TTC549 (cell line): ENCODE measurements at regions not wholly inside any gene's neighbourhood (a gene's known extent, or its start where the extent isn't known, plus 50 kb on each side); places are given as distances from the start of the nearest gene placed in this dataset.
A peak's percentile ranks its signal among the peaks of the same experiment; 100 is the strongest.
"Not testable (repeated sequence)": the region's sequence is repeated elsewhere in the genome, so short reads cannot be mapped to it uniquely, and the experiment has no call there.

Source experiments
- FAIRE-seq: peaks from 2 replicates; lab custom pipeline; 2012; peaks lifted over from hg19 to GRCh38; lab: Jason Lieb, UNC

DNA sequence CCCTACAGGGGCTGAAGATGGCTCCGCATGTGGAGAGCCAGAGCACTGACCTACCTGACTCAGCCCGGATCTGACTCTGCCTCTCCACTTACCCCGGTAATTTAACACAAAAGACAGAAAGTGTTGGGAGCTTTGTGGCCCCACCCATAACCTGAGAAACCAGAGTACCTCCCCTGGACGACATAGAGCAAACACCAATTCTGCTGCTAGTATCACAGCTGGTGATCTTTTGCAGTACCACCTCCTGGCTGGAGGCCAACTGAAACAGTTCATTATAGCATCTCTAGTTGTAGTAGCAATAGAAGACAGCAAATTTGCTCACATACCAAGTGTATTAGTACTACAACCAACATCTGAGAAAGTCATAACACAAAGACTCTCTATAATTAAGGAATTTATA, 443.9 kb downstream of the KLHL4 start:
- no peak for FAIRE-seq

DNA sequence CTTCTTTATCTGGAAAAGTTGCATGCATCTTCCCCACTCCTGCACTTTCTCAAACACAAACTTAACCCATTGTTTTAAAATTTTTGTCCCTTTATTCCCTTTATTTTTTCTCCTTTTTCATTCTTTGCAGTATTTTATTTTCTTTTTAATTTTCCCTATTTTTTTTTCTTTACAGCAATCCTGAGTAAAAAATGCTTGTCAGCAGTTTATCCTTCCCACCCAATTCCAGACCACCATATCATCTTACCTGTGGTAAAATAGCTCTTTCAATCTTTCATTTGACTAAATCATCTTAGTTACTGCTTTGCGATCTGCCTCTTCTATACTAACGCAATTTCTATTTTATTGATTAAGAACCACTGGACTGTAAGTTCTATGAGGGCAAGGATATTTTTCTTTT, 450.5 kb downstream of the KLHL4 start:
- no peak for FAIRE-seq

DNA sequence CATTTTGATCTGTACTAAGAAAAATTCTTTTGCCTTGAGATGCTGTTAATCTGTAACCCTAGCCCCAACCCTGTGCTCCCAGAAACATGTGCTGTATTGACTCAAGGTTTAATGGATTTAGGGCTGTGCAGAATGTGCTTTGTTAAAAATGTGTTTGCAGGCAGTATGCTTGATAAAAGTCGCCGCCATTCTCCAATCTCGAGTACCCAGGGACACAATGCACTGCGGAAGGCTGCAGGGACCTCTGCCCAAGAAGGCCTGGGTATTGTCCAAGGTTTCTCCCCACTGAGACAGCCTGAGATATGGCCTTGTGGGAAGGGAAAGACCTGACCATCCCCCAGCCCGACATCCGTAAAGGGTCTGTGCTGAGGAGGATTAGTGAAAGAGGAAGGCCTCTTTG, 454.5 kb downstream of the KLHL4 start:
- not testable (repeated sequence) for FAIRE-seq

DNA sequence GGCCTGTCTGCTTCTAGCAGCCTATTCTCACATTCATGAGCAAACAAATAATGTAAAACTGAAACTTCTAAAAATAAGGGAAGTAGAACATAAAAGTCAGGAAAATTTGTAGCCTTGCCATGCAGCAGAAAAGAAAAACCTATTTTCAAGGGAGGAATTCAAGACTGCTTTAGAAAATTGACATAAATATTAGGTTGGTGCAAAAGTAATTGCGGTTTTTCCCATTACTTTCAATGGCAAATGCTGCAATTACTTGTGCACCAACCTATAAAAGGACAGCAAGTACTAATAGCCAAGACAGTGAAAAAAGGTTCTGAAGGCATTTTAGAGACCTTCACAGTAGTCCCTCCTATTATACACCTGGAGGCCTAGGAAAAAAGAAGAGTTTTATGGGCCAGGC, 457.8 kb downstream of the KLHL4 start:
- no peak for FAIRE-seq

DNA sequence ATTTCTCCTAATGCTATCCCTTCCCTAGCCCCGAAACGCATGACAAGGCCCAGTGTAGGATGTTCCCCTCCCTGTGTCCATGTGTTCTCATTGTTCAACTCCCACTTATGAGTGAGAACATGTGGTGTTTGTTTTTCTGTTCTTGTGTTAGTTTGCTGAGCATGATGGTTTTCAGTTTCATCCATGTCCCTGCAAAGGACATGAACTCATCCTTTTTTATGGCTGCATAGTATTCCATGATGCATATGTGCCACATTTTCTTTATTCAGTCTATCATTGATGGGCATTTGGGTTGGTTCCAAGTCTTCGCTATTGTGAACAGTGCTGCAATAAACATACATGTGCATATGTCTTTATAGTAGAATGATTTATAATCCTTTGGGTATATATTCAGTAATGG, 490.3 kb downstream of the KLHL4 start:
- not testable (repeated sequence) for FAIRE-seq

DNA sequence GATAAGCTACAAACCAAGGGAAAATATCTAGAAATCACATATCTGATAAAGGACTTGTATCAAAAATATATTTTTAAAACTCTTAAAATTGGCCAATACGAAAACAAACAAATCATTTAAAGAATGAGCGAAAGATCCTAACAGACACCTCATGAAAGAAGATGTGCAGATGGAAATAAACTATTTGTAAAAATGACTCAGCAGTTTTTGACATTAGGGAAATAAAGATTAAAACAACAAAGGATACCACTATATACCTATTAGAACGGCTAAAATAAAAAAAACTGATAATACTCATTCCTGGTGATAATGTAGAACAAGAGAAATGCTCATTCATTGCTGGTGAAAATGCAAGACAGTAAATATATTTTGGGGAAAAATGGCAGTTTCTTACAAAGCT, 506.4 kb downstream of the KLHL4 start:
- no peak for FAIRE-seq

DNA sequence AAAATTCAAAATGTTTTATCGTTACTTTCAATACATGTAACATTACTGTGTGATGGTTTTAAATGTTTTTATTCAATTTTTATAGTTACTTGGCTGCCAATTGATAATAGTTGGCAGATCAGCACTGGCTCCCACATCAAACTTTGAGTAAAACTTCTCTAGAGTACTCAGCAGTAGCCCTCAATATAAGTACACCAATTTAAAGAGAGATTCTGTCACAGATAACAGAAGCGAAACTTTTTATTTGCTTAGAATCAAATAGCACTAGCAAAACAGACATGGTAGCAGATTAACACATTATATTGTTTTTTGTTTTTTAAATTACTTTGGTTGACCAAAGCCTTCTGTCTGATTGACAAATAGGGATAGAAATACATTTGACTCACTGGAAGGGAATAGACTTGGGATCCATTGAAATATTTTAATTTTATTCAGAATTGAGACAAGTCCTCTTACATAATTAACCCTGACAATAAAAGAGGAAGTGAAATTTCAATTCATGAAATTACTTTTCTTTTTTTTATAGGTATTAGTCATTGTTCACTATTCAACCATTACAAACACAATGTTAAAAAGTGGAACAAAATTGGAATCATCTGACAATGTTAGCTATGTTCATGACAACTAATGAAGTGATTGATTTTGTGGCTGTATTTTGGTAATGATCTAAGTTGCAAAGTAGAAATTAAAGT, 554.9 kb downstream of the KLHL4 start:
- no peak for FAIRE-seq

DNA sequence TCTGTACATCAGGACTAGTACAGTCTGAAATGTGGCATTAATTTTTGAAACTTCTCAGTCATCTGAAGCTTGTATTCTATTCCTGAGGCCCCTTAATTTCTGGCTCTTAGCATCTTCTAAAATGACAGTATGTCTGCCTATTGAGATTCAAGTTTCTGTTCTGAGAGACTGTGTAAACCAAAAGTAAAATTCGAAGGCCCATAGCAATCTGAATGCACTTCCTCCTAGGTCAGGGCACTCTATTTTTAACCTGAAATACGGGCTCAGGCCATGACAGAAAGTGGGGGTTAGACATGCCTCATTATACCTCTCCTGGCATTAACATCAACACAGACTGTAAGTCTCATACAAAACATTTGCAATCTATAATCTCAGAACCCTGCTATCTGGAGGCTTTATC, 584.4 kb downstream of the KLHL4 start:
- FAIRE-seq, result no peak

DNA sequence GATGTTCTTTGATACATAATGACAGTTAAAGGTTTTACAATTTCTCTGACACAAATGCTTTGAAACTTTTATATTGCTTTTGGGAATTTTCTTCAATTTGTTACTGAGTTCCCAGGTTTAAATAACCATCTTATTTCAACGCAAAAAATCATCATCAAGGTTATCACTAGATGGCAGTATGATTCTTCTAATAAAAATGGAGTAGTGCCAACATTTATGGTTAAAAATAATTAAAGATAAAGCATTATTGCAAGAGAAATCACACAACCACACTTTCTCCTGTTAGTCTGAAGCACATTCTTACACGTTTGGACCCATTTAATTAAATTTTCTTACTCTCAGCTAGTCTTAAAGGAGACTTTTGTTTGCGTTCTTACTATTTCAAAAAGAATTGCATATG, 611.3 kb upstream of the CPXCR1 start:
- peak; percentile 71 for FAIRE-seq

DNA sequence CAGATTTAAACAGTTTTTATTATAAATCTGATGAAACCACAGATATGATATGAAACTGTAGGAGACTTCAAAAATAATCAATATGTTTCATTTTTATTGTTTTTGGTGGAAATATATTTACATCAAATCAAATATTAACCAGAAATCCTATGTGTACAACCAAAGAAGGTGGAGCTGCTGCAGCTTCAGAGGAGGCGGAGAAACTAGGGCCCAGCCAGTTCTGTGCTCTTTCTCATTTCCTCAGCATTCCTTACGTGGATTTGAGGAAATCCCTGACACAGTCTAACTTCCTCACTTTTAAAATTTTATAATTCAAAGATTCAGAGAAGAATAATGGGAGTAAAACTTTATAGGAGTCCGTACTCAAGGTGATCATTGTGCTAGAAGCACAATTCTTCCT, 610.7 kb upstream of the CPXCR1 start:
- no peak for FAIRE-seq

DNA sequence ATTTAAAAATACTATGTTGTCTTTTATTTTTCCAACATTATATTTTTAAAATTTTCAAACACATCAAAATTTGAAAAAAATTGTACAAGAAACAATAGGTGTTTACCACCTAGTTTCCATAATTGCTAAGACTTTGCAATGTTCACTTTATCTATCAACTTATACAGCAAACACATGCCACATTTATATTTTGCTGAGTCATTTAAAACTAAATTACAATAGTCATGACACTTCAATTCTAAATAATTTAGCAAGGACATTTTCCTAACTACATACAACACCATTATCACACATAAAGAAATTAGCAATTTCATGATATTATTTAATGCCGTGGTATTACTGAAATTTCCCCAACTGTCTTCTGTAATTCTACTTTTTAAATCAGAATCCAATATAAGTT, 600.4 kb upstream of the CPXCR1 start:
- FAIRE-seq, result no peak

DNA sequence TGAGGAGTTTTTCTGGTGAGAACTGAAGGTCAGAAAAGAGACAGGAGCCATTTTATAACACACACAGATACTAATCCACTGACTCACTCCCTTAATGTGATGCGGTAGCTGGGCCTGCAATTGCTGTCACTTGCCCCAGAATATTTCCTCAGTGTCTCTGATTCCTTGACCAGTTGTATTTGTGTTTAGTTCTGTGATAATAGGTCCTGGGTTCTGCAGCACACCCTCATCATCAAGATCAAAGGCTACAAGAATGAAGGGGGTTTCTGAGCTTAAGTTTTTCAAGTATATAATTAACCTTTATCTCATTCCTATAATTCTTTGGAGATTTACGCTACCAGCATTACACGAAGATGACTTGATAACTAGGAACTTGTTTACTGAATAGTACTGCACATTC, 576.5 kb upstream of the CPXCR1 start:
- no peak for FAIRE-seq

DNA sequence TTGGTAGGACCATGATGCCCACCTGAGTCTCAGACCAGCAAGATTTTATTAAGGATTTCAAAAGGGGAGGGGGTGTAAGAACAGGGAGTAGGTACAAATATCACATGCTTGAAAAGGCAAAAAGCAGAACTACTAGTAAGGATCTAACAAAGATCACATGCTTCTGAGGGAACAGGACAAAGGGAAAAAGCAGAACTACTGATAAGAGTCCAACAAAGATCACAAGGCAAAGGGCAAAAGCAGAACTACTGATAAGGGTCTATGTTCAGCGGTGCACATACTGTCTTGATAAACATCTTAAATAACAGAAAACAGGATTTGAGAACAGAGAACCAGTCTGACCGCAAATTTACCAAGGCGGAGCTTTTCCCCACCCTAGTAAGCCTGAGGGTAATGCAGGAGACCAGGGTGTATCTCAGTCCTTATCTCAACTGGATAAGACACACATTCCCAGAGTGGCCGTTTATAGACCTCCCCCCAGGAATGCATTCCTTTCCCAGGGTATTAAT, 573.0 kb upstream of the CPXCR1 start:
- not testable (repeated sequence) for FAIRE-seq

DNA sequence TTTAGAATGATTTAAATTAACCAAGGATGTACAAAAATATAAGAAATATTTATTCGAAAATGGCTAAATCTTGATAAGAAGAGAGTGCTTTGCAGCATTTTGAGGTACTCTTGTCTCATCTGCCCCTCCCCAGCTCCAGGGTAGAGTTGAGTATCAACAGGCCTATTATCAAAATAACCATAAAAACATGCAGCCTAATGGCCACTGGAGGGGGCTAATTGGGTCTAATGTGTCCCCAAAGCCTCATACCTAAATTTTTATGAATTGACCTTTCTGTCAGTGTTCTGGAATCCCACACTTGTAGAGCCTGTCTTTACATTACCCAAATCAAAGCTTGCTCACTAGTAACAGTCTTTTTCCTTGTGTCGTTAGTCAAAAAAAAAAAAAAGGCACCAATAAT, 544.9 kb upstream of the CPXCR1 start:
- FAIRE-seq, result no peak

DNA sequence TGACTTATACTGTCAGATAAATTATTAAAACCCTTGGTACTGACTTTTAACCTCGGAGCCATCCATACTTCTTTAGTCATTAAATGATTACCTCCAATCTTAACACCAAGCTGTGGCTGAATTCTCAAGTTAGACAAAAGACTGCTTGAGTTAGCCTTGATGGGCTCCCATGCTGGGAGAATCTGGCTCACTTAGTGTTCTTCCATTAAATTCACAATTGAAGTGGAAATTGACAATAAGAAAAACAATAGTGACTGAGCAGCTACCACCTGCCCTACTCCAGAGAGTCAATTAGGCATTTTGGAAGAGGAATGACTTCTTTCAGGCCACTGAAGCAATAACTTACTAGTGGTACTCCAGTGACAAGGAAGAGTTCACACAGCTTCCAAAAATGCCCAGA, 503.0 kb upstream of the CPXCR1 start:
- no peak for FAIRE-seq

DNA sequence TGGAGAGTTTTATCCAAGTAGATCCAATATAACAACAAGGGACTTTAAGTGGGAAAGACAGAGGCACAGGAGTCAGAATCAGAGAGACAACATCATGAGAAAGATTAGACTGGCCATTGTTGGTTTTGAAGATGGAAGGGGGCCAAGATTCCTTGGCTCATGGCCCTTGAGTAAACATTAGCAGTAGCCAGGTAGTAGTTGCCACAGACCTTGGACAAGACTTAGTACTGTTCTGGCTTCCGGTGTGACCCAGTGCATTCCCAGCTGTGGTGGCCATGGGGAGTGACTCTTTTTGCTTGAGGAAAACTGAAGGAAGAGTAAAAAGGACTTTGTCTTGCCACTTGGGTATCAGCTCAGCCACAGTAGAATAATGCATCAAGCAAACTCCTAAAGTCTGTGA, 462.2 kb upstream of the CPXCR1 start:
- no peak for FAIRE-seq

DNA sequence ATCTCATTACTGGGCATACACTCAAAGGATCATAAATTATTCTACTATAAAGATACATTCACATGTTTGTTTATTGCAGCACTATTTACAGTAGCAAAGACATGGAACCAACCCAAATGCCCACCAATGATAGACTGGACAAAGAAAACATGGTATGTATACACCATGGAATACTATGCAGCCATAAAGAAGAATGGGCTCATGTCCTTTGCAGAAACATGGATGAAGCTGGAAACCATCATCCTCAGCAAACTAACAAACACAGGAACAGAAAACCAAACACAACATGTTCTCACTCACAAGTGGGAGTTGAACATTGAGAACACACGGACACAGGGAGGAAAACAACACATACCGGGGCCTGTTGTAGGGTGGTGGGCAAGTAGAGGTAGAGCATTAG, 433.1 kb upstream of the CPXCR1 start:
- not testable (repeated sequence) for FAIRE-seq

DNA sequence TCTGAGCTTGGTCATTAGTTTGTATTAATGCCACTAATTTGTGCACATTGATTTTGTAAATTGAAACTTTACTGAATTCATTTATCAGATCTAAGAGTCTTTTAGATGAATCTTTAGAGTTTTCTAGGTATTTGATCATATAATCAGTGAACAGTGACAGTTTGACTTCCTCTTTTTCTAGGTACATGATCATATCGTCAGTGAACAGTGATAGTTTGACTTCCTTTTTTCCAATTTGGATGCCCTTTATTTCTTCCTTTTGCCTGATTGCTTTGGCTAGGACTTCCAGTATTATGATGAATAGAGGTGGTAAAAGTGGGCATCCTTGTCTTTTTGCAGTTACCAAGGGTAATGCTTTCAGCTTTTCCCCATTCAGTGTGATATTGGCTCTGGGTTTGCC, 421.4 kb upstream of the CPXCR1 start:
- no peak for FAIRE-seq

DNA sequence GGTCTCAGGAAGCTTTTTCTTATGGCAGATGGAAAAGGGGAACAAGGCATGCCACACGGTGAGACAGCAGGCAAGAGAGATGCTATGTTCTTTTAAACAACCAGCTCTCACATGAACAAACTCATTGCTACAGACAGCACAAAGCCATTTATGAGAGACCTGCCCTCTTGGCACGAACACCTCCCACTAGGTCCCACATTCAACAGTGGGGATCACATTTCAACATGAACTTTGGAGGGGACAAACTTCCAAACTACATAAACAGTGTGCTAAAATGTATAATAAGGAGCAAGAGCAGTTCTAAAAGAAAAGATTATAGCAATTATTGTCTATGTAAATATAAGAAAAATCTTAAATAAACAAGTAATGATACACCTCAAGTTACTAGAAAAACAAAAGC, 391.8 kb upstream of the CPXCR1 start:
- FAIRE-seq, result no peak

DNA sequence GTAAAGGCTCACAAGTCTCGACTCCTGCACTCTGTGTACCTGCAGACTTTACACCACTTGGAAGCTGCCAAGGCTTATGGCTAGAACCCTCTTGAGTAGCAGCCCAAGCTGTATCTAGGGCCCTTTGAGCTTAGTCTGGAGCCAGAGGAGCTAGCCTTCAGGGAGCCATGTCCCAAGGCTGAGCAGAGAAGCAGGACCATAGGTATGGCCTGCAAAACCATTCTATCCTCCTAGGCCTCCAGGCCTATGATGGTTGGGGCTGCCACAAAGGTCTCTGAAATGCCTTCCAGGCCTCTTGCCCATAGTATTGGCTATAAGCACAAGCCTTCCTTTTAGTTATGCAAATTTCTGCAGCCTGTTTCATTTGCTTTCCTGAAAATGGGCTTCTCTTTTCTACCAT, 380.7 kb upstream of the CPXCR1 start:
- no peak for FAIRE-seq

DNA sequence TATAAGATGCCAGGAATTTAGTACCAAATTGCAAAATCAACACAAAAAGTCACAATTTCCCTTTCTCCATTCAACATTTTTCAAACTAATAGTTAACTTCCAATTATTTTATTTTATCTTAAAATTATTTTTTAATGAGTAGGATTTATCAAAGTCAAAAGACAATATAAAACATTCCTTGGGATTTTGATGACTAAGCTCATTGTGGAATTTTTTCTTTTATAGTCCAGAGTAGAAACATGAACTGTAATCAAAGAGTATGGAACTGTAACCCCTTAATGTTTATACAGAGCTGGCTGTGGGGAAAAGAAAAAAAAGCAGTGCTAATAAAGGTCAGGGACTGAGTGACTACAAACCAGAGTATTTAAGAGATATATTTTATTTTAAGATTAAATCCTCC, 368.6 kb upstream of the CPXCR1 start:
- FAIRE-seq, result no peak

DNA sequence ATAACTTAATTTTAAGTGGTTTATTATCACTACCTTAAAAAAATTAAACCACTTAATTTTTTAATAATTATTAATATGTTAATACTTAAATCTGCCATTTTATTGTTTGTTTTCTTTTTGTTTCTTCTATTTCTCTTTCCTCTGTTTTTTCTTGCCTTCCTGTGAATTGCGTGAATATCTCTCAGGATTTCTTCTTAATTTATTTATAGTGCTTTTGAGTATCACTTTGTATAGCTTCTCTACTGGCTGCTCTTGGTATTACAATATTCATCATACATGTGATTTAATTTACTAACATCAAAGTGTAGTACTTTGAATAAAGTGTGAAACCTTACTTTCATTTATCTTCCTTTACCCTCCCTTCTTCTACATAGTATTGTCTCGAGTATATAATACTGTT, 349.5 kb upstream of the CPXCR1 start:
- FAIRE-seq, result no peak

DNA sequence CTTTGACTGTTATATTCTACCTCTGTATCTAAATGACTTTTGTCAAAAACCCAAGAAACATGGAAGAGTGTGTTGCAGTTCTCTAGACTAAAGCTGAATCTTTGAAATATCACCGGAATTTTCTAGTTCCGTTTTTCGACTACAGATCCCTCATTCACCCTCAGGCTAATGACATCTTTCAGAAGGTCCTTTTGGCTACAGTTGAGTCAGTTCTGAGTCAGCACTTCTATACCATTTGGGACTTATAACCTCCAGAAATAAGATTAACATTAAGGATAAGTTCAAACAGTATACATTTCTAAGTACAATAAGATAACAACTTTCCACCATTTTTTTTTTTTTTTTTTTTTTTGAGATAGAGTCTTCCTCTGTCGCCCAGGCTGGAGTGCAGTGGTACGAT, 331.0 kb upstream of the CPXCR1 start:
- FAIRE-seq, result no peak

DNA sequence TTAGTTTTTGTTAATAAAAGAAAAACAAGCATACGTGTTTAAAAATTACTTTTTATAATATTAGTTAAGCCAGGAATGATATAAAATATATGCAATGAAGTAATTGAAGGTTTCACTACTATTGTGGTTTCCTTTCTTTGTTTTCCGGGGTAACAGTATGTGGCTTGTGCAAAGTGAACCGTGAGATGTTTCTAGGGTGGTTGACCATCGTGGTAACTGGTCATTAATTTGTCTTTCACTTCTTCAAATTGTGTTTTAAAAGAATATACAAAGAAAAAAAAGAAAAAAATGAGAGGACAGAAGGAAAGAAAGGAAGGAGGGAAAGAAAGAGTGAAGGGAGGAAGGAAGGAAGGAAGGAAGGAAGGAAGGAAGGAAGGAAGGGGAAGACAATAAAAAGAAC, 330.1 kb upstream of the CPXCR1 start:
- FAIRE-seq, result no peak

DNA sequence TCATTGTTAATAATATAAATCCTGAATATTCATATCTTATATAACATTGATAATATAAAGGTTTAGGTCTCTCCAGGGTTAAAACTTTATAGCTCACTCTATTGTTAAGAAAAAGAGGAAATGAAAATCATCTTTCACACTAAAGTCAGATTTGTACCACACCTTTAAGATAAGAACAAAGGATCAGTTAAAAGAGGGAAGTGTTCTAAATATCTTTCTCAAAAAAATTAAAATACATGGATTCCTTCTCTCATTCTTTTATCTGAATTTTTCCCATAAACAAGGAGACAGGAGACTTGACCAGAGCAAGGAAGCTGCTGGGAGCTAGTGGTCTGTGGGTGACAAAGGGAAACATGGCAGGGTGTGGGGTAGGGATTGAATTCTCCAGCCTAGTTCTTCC, 323.0 kb upstream of the CPXCR1 start:
- FAIRE-seq, result no peak
